ENCODE measurements at regions not wholly inside any gene's neighbourhood (a gene's known extent, or its start where the extent isn't known, plus 50 kb on each side); places are given as distances from the start of the nearest gene placed in this dataset.

DNA sequence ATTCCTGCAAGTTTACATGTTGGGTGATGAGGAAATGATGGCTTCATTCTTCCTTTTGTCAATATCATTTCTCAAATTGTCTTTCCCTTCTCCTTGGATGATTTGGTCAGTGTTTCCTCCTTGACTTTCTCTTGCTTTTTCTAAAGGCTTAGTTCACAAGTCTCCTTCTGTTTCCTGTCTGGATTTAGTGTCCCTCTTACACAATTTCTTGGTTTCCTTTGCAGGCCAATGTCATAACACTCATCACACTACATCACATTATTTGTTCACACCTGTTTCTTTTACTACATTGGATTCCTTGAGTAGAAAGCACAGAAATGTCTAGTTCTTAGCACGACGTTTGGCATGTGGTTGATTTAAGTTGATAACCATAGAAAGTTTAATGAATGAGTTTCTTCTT, 490.7 kb downstream of the TDRD3 start:
- TF ChIP-seq, protein P1, sequence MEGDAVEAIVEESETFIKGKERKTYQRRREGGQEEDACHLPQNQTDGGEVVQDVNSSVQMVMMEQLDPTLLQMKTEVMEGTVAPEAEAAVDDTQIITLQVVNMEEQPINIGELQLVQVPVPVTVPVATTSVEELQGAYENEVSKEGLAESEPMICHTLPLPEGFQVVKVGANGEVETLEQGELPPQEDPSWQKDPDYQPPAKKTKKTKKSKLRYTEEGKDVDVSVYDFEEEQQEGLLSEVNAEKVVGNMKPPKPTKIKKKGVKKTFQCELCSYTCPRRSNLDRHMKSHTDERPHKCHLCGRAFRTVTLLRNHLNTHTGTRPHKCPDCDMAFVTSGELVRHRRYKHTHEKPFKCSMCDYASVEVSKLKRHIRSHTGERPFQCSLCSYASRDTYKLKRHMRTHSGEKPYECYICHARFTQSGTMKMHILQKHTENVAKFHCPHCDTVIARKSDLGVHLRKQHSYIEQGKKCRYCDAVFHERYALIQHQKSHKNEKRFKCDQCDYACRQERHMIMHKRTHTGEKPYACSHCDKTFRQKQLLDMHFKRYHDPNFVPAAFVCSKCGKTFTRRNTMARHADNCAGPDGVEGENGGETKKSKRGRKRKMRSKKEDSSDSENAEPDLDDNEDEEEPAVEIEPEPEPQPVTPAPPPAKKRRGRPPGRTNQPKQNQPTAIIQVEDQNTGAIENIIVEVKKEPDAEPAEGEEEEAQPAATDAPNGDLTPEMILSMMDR (conservative IDR thresholded peaks at IDR 0.05) = no peak
- no peak for TF ChIP-seq EZH2 (IDR thresholded peaks at IDR 0.05; ENCODE audit: low read depth)
